ENCODE measurements at regions not wholly inside any gene's neighbourhood (a gene's known extent, or its start where the extent isn't known, plus 50 kb on each side); places are given as distances from the start of the nearest gene placed in this dataset.

GRCh38 chr9:38194870-38195269 lies 125.8 kb upstream of the SHB start:
- TF ChIP-seq, protein P1, sequence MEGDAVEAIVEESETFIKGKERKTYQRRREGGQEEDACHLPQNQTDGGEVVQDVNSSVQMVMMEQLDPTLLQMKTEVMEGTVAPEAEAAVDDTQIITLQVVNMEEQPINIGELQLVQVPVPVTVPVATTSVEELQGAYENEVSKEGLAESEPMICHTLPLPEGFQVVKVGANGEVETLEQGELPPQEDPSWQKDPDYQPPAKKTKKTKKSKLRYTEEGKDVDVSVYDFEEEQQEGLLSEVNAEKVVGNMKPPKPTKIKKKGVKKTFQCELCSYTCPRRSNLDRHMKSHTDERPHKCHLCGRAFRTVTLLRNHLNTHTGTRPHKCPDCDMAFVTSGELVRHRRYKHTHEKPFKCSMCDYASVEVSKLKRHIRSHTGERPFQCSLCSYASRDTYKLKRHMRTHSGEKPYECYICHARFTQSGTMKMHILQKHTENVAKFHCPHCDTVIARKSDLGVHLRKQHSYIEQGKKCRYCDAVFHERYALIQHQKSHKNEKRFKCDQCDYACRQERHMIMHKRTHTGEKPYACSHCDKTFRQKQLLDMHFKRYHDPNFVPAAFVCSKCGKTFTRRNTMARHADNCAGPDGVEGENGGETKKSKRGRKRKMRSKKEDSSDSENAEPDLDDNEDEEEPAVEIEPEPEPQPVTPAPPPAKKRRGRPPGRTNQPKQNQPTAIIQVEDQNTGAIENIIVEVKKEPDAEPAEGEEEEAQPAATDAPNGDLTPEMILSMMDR (IDR thresholded peaks at IDR 0.05; ENCODE audit: low read depth, low read length), result no peak
- TF ChIP-seq EZH2phosphoT487 (IDR thresholded peaks at IDR 0.05; ENCODE audit: low read depth), result no peak

Measured in OCI-LY3 (cell line).